ENCODE measurements at regions not wholly inside any gene's neighbourhood (a gene's known extent, or its start where the extent isn't known, plus 50 kb on each side); places are given as distances from the start of the nearest gene placed in this dataset.

GRCh38 chr11:109940816-109941215 is 152.4 kb upstream of the ZC3H12C start:
- no peak for TF ChIP-seq CTCF (IDR thresholded peaks at IDR 0.05)
- TF ChIP-seq POLR2A (IDR thresholded peaks at IDR 0.05) = no peak
